Tibial nerve (tissue), 4 donors: ENCODE measurements at regions not wholly inside any gene's neighbourhood (a gene's known extent, or its start where the extent isn't known, plus 50 kb on each side); places are given as distances from the start of the nearest gene placed in this dataset.

ENCODE experiments used
- DNase-seq, 2 donors: peaks; one replicate each; pipeline ENCODE4 v3.0.0-alpha.2; 2019; ENCODE audit warnings: low spot score in 2 of 2
- H3K27ac ChIP-seq, 4 donors: fragments of 200-600 bp; sonication (generic) in 3 of 4; one replicate each; pipeline ENCODE4 v1.5.1; 2017 to 2019; ENCODE audit warnings: mild to moderate bottlenecking in 1 of 4
- H3K27me3 ChIP-seq, 2 donors: fragments of 200-600 bp; sonication (generic) in 1 of 2; one replicate each; pipeline versions ENCODE4 v1.5.1 to v1.6.0; 2017 to 2019
- H3K36me3 ChIP-seq, 3 donors: fragments of 200-600 bp; sonication (generic); one replicate each; pipeline ENCODE4 v1.5.1; 2018 to 2019
- H3K4me1 ChIP-seq, 4 donors: fragments of 200-600 bp; sonication (generic) in 3 of 4; one replicate each; pipeline ENCODE4 v1.5.1; 2017 to 2019
- H3K4me3 ChIP-seq, 4 donors: fragments of 200-600 bp; sonication (generic) in 3 of 4; one replicate each; pipeline ENCODE4 v1.5.1; 2017 to 2019; ENCODE audit warnings: mild to moderate bottlenecking in 1 of 4, moderate library complexity in 1 of 4
- H3K9me3 ChIP-seq, 4 donors: fragments of 200-600 bp; sonication (generic) in 3 of 4; one replicate each; pipeline ENCODE4 v1.5.1; 2017 to 2019
- EP300 ChIP-seq, 2 donors: sonication (generic); formaldehyde crosslinking; IDR thresholded peaks; one replicate each; pipeline ENCODE4 v1.6.1; 2017; ENCODE audit warnings: antibody characterized with exemption in 2 of 2, mild to moderate bottlenecking in 1 of 2
- POLR2A ChIP-seq, 2 donors: fragments of 450-650 bp; IDR thresholded peaks; one replicate each; pipeline ENCODE4 v1.6.1; 2017; ENCODE audit warnings: antibody characterized with exemption in 2 of 2, mild to moderate bottlenecking in 2 of 2, moderate library complexity in 2 of 2
- WGBS, 2 donors: methylation state at CpG; one replicate each; pipeline ENCODE4 v1.1.5; 2018; 5-methylcytosine and 5-hydroxymethylcytosine counted together
- TF ChIP-seq, protein P1 (sequence below), 5 experiments: fragments of 200-600 bp in 3 of 5; fragments of 450-650 bp in 2 of 5; sonication (generic) in 3 of 5; IDR thresholded peaks; one replicate each; pipeline ENCODE4 v1.5.1; 2016 to 2019; ENCODE audit warnings: antibody characterized with exemption in 5 of 5, mild to moderate bottlenecking in 3 of 5, moderate library complexity in 2 of 5

DNA sequence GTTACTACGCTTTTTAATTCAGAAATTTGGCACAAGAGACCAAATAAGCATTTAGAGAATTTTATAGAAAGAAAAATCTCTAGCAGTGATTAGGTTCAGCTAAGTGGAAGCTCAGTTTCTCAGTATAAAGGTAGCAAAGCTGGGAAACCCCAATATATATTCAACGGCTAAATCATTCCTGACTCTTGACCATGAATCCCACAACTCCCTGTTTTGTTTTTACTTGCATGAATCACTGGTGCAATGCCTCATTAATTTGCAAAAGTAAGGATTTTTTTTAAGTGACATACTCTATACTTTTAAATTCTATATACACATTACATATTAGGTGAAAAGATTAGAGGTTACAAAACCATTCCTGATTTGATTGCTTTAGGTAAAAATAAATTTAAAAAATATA, 74.3 kb upstream of the PLEKHG7 start:
- Histone ChIP-seq H3K36me3 (no peaks in the 10 kb centered on the region), H3K4me3 (no peak overlapping the region), H3K9me3 (no peaks in the 10 kb centered on the region), H3K27me3 (no peaks in the 10 kb centered on the region), H3K27ac (no peak overlapping the region), H3K4me1 (no peaks in the 10 kb centered on the region)
- WGBS, 2 donors: 90 to 91% methylated on average over 2 of the region's 2 CpGs
- no peak for DNase-seq
- TF ChIP-seq POLR2A (IDR thresholded peaks at IDR 0.05) (no peak), EP300 (IDR thresholded peaks at IDR 0.05) (no peak)
- TF ChIP-seq, protein P1, sequence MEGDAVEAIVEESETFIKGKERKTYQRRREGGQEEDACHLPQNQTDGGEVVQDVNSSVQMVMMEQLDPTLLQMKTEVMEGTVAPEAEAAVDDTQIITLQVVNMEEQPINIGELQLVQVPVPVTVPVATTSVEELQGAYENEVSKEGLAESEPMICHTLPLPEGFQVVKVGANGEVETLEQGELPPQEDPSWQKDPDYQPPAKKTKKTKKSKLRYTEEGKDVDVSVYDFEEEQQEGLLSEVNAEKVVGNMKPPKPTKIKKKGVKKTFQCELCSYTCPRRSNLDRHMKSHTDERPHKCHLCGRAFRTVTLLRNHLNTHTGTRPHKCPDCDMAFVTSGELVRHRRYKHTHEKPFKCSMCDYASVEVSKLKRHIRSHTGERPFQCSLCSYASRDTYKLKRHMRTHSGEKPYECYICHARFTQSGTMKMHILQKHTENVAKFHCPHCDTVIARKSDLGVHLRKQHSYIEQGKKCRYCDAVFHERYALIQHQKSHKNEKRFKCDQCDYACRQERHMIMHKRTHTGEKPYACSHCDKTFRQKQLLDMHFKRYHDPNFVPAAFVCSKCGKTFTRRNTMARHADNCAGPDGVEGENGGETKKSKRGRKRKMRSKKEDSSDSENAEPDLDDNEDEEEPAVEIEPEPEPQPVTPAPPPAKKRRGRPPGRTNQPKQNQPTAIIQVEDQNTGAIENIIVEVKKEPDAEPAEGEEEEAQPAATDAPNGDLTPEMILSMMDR (IDR thresholded peaks at IDR 0.05): no peak

- no peak for TF ChIP-seq EP300 (IDR thresholded peaks at IDR 0.05)
- TF ChIP-seq, protein P1 (IDR thresholded peaks at IDR 0.05): no peak
- Histone ChIP-seq H3K27me3 (no peaks in the 10 kb centered on the region), H3K4me1 (no peaks in the 10 kb centered on the region), H3K36me3 (no peaks in the 10 kb centered on the region), H3K27ac (no peak overlapping the region), H3K9me3 (no peaks in the 10 kb centered on the region), H3K4me3 (no peak overlapping the region)
- DNase-seq: no peak
- WGBS, 2 donors: 91 to 95% methylated on average over 2 of the region's 2 CpGs
Measured at GRCh38 chr12:92627511-92627910, 75.3 kb upstream of the PLEKHG7 start.

DNA sequence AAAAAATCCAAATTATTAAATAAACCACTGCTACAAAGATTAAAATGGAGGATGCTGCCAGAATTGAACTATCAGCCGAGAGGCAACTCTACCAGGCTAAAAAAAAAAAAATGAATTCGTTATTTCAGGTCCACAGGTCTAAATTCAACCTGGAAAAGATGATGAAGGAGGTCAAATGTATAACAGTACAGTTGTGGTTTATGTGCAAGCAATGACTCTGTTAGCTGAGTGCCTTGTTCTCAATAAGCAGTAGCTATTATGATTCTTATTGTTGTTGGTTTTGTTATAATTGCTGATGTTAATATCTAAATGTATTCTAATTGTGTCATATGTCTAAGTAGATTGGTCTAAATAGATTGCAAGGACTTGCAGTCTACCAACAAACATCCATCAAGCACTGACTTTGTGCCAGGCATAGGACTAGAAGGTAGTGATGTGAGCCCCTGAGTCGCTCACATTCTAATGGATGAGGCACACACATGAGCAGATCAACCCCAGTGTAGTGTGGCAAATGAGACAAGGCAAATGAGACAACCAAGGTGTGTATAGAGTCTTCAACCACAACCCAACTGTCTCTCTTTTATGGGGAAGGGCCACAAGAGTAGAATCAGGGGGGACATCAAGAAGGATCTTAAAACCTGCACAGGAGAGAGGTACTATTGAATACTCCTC, 77.0 kb upstream of the PLEKHG7 start:
- DNase-seq: no peak
- Histone ChIP-seq H3K4me1 (no peaks in the 10 kb centered on the region), H3K9me3 (peaks cover 0 to 5% (median 0%) of the 10 kb centered on the region in 4 donors), H3K27me3 (no peaks in the 10 kb centered on the region), H3K27ac (no peak overlapping the region), H3K4me3 (no peak overlapping the region), H3K36me3 (no peaks in the 10 kb centered on the region)
- WGBS, 2 donors: 84 to 93% methylated on average over 3 of the region's 3 CpGs
- TF ChIP-seq, protein P1 (IDR thresholded peaks at IDR 0.05): no peak
- TF ChIP-seq EP300 (IDR thresholded peaks at IDR 0.05) (no peak), POLR2A (IDR thresholded peaks at IDR 0.05) (no peak)

GRCh38 chr12:92624236-92624635, 78.6 kb upstream of the PLEKHG7 start:
- Histone ChIP-seq H3K36me3 (no peaks in the 10 kb centered on the region), H3K4me3 (no peak overlapping the region), H3K27me3 (no peaks in the 10 kb centered on the region), H3K27ac (no peak overlapping the region), H3K9me3 (peaks cover 0 to 5% (median 0%) of the 10 kb centered on the region in 4 donors), H3K4me1 (no peaks in the 10 kb centered on the region)
- no peak for TF ChIP-seq EP300 (IDR thresholded peaks at IDR 0.05)
- TF ChIP-seq, protein P1 (IDR thresholded peaks at IDR 0.05): no peak
- TF ChIP-seq POLR2A (IDR thresholded peaks at IDR 0.05): no peak
- 81 to 88% methylated on average over 1 of the region's 1 CpG for WGBS, 2 donors
- no peak for DNase-seq

DNA sequence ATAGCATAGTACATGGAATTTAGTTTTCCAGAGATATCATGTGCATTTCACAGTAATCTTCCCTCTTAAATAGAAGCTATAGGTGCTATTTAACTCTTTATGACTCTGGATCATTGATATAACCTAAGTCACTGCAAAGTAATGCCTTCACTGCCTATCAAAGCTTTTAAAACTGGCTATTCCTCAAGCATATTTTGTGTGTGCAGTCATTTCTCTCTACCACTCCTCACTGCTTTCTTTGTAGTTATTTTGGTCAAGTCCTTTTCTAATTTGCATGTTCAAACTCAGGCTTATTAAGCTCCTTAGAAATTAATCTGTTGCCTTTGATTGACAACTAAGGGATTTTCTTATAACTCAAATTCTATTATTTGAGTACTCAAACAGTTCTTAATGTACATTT, 79.4 kb upstream of the PLEKHG7 start:
- Histone ChIP-seq H3K4me1 (no peaks in the 10 kb centered on the region), H3K27me3 (no peaks in the 10 kb centered on the region), H3K36me3 (no peaks in the 10 kb centered on the region), H3K9me3 (peaks cover 0 to 5% (median 0%) of the 10 kb centered on the region in 4 donors), H3K27ac (no peak overlapping the region), H3K4me3 (no peak overlapping the region)
- TF ChIP-seq POLR2A (IDR thresholded peaks at IDR 0.05): no peak
- TF ChIP-seq EP300 (IDR thresholded peaks at IDR 0.05): no peak
- TF ChIP-seq, protein P1 (IDR thresholded peaks at IDR 0.05): no peak
- DNase-seq: no peak
